Heart right ventricle (tissue), 16 donors: ENCODE measurements at regions not wholly inside any gene's neighbourhood (a gene's known extent, or its start where the extent isn't known, plus 50 kb on each side); places are given as distances from the start of the nearest gene placed in this dataset.

ENCODE experiments used
- ATAC-seq, 8 donors: fragments of 200-7000 bp; cut with Tn5 transposase; one replicate each; pipeline ENCODE4 v1.9.1; 2020; ENCODE audit warnings: mild to moderate bottlenecking in 8 of 8, moderate library complexity in 8 of 8, moderate number of reproducible peaks in 1 of 8
- DNase-seq, 2 donors: peaks; one replicate each; pipeline ENCODE4 v3.0.0-alpha.2; 2020
- H3K27ac ChIP-seq, 10 donors: fragments of 200-600 bp; sonication (generic) in 2 of 10; one replicate each; pipeline versions ENCODE4 v1.5.0 to v1.8.0; 2020 to 2022; ENCODE audit warnings: mild to moderate bottlenecking in 3 of 10
- H3K27me3 ChIP-seq, 7 donors: fragments of 200-600 bp; one replicate each; pipeline ENCODE4 v1.8.0; 2021 to 2022; ENCODE audit warnings: mild to moderate bottlenecking in 2 of 7
- H3K36me3 ChIP-seq, 9 donors: fragments of 200-600 bp; sonication (generic) in 1 of 9; one replicate each; pipeline versions ENCODE4 v1.5.0 to v1.8.0; 2020 to 2022; ENCODE audit warnings: mild to moderate bottlenecking in 2 of 9
- H3K4me1 ChIP-seq, 9 donors: fragments of 200-600 bp; sonication (generic) in 1 of 9; one replicate each; pipeline versions ENCODE4 v1.5.0 to v1.8.0; 2020 to 2022; ENCODE audit warnings: mild to moderate bottlenecking in 4 of 9
- H3K4me3 ChIP-seq, 10 donors: fragments of 200-600 bp; sonication (generic) in 2 of 10; one replicate each; pipeline versions ENCODE4 v1.5.0 to v1.8.0; 2020 to 2022; ENCODE audit warnings: mild to moderate bottlenecking in 7 of 10, moderate library complexity in 2 of 10
- H3K9me3 ChIP-seq, 11 donors: fragments of 200-600 bp in 10 of 11; sonication (generic) in 2 of 11; one replicate each; pipeline versions ENCODE4 v1.5.0 to v1.8.0; 2013 to 2022; ENCODE audit warnings: mild to moderate bottlenecking in 2 of 11, control low read depth in 1 of 11, moderate library complexity in 1 of 11
- CTCF ChIP-seq, 9 donors: fragments of 200-600 bp; sonication (generic) in 2 of 9; IDR thresholded peaks; one replicate each; pipeline versions ENCODE4 v1.5.0 to v1.8.0; 2021 to 2022; ENCODE audit warnings: antibody characterized with exemption in 9 of 9, mild to moderate bottlenecking in 5 of 9, moderate library complexity in 1 of 9
- WGBS, 2 donors: extraction: QIAGEN DNeasy Blood & Tissue Kit; methylation state at CpG; one replicate each; pipeline ENCODE4 v1.1.7; 2013; ENCODE audit warnings: inconsistent platforms in 1 of 2; 5-methylcytosine and 5-hydroxymethylcytosine counted together
- intact Hi-C, 10 donors: fragments of 100-400 bp; cut with DNase I; formaldehyde crosslinking; loops; one replicate each; pipeline versions ENCODE4 v1.11.1 to v1.14.2; 2022
- donor health status: Arrhythmogenic right ventricular cardiomyopathy.
- donor health status: ischemic (EF 13 %, LVEDD 7.1; RV severe dilation, severe dysfunction).
- donor health status: healthy with polysubstance abuse.
- donor health status: DM: no; HTN: yes; CAD: no.
- donor health status: DM: no; HTN: no; CAD: no.
- donor health status: ischemic (EF 25% LVEDD 6.9; RV normal size, moderate dysfunction).
- donor health status: ischemic (EF 25% LVEDD 5.7; RV mildly dilated, moderate dysfunction).
- donor health status: healthy.
- donor health status: DM: yes; HTN: yes; CAD: no.
- donor health status: Ischemic cardiomyopathy.
- donor health status: ischemic (EF 35%, LVEDD 5.7; RV mildly dilated, moderate dysfunction).
- donor health status: nonischemic (EF 11% LVEDD 7.7; RV severe dilation, severe dysfunction).
- donor health status: DM: yes; HTN: yes; CAD: no.
- donor health status: PGD.
- donor health status: ischemic (EF 29% LVEDD 5.4; RV normal size, mild dysfunction).
- donor health status: nonischemic (EF 23%, LVEDD 6.1; RV moderate dilation, normal function).

GRCh38 chr21:31609081-31609480 is 50.4 kb upstream of the SOD1 start:
- DNase-seq (no peak), ATAC-seq (no peak)
- H3K27me3 ChIP-seq = peaks cover 0 to 24% (median 4%) of the 10 kb centered on the region in 7 donors
- TF ChIP-seq CTCF (IDR thresholded peaks at IDR 0.05) = no peak
- intact Hi-C loops = loop anchor here in 5 of 10 donors (5.0 to 10.0 kb wide), 4 partner anchors 414 to 514 kb away; no protein-coding TSS in a partner anchor
- no peak overlapping the region for H3K27ac ChIP-seq
- no peaks in the 10 kb centered on the region for H3K36me3 ChIP-seq
- H3K9me3 ChIP-seq = peaks cover 0 to 10% (median 0%) of the 10 kb centered on the region in 11 donors
- 51 to 68% methylated on average over 4 of the region's 4 CpGs for WGBS, 2 donors
- H3K4me1 ChIP-seq = no peaks in the 10 kb centered on the region
- H3K4me3 ChIP-seq = no peak overlapping the region

GRCh38 chr21:31607791-31608190 is 51.7 kb upstream of the SOD1 start:
- Histone ChIP-seq H3K27me3 (peaks cover 0 to 15% (median 0%) of the 10 kb centered on the region in 7 donors), H3K36me3 (no peaks in the 10 kb centered on the region), H3K27ac (no peak overlapping the region), H3K4me3 (no peak overlapping the region), H3K4me1 (no peaks in the 10 kb centered on the region), H3K9me3 (peaks cover 0 to 10% (median 0%) of the 10 kb centered on the region in 11 donors)
- no peak for DNase-seq
- no peak for TF ChIP-seq CTCF (IDR thresholded peaks at IDR 0.05)
- no peak for ATAC-seq
- WGBS, 2 donors = 91 to 93% methylated on average over 4 of the region's 4 CpGs
- intact Hi-C loops = loop anchor here in 5 of 10 donors (5.0 to 10.0 kb wide), 4 partner anchors 413 to 513 kb away; no protein-coding TSS in a partner anchor

- Histone ChIP-seq H3K9me3 (peaks cover 0 to 4% (median 0%) of the 10 kb centered on the region in 11 donors), H3K4me3 (no peak overlapping the region), H3K36me3 (no peaks in the 10 kb centered on the region), H3K27me3 (peaks cover 0 to 11% (median 0%) of the 10 kb centered on the region in 7 donors), H3K27ac (no peak overlapping the region), H3K4me1 (no peaks in the 10 kb centered on the region)
- TF ChIP-seq CTCF (IDR thresholded peaks at IDR 0.05) = no peak
- DNase-seq (no peak), ATAC-seq (no peak)
- intact Hi-C loops = loop anchor here in 5 of 10 donors (5.0 to 10.0 kb wide), 4 partner anchors 411 to 511 kb away; no protein-coding TSS in a partner anchor
- 88% methylated on average over 11 of the region's 11 CpGs for WGBS, 2 donors
These were observed 53.2 kb upstream of the SOD1 start for GRCh38 chr21:31606081-31606874.

- TF ChIP-seq CTCF (IDR thresholded peaks at IDR 0.05) = peak; percentile 76 to 96 (median 90)
- WGBS, 2 donors = 36 to 42% methylated on average over 11 of the region's 11 CpGs
- no peak overlapping the region for H3K4me3 ChIP-seq
- H3K27ac ChIP-seq = no peak overlapping the region
- peak; percentile 39 to 66 for DNase-seq
- ATAC-seq = peak in 6 of 8 donors; percentile 46 to 76 (median 56)
- intact Hi-C loops = loop anchor here (1.0 to 10.0 kb wide), 9 partner anchors 404 to 510 kb away; no protein-coding TSS in a partner anchor
- H3K27me3 ChIP-seq = peaks cover 0 to 11% (median 0%) of the 10 kb centered on the region in 7 donors
- no peaks in the 10 kb centered on the region for H3K36me3 ChIP-seq
- H3K9me3 ChIP-seq = no peaks in the 10 kb centered on the region
- H3K4me1 ChIP-seq = no peaks in the 10 kb centered on the region
These were observed 54.8 kb upstream of the SOD1 start for GRCh38 chr21:31604591-31605190.
